ENCODE measurements at regions not wholly inside any gene's neighbourhood (a gene's known extent, or its start where the extent isn't known, plus 50 kb on each side); places are given as distances from the start of the nearest gene placed in this dataset.

DNA sequence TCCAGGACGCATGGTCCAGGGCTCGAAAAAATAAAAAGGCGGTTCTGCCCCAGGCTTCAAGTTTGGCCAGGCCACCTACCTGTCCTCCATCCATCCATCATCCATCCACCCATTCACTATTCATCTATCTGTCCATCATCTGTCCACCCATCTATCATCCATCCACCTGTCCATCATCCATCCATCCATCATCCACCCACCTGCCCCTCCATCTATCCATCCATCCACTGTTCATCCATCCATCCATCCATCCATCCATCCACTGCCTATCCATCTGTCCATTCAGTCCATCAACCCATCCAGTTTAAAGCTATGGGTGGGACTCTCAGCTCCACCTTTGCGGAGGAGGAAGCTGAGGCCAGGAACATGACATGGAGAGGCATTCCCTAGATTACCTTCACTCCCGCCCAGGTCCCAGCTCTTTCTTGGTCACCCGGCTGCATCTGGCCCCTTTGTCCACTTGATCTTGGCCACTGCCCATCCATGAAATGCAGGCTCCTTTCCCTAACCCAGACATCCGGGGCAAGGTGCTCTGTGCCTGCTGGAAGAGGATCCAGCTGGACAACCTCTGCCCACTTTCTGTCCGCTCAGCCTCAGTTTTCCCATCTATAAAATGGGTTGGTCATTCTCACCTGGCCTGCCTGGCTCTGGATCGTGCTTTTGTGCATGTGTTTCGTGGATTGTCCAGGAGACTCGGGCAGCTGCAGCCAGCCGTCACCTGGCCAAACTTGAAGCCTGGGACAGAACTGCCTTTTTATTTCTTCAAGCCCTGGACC lies 236.0 kb upstream of the CIBAR2 start:
- DNase-seq, result no peak

DNA sequence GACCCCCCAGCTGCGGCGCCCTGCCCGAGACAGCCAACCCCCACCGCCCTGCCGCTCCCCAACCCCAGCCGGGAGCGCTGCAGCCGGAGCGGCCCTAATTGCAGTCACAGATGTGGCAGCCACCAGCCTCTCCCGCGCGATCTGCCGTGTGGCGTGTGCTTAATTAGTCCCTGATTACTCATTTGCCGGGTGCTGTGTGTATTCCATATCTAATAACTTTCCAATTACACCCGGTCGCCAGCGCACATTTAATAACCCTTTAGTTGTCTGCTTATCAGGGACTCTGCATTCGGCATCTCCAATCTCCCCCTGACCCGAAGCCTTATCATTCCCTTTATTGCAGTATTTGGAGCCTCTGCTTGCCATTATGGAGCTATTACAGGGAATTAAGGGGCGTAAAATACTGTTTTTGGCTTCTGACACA lies 236.7 kb upstream of the CIBAR2 start:
- no peak for DNase-seq

DNA sequence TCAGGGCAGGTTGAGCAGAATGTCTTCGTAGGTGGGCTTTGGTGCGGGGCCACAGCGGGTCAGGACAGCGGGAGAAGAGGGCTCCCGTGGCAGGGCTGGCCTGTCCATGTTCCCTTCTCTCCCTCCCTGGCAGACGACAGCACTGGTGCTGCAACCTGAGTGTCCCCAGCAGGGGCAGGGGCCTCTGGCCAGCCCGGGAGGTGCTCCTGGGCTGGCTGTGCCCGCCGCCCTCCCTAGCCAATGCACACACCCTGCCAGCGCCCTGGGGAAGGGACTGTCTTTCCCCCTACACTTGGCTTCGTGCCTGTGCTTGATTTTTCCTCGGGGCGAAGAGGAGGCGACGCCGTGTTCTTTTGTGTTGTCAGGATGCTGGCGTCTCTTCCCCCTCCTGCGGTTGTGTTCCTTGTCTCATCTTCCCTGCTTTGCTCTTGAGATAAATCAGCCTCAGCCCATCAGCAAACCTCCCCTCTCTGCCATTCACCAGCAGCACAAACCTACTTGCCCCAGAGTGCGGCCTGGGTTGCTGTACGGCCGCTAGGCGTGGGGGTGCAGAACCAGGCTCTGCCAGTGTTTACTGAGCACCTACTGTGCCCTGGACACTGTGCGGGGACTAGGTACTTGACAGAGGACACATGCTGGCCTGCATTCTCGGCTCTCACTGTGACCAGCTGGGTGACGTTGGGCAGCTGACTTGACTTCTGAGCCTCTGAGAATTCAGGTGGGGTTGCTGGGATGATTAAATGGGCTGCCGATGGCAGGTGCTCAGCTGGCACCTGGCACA lies 237.3 kb upstream of the CIBAR2 start:
- no peak for DNase-seq

DNA sequence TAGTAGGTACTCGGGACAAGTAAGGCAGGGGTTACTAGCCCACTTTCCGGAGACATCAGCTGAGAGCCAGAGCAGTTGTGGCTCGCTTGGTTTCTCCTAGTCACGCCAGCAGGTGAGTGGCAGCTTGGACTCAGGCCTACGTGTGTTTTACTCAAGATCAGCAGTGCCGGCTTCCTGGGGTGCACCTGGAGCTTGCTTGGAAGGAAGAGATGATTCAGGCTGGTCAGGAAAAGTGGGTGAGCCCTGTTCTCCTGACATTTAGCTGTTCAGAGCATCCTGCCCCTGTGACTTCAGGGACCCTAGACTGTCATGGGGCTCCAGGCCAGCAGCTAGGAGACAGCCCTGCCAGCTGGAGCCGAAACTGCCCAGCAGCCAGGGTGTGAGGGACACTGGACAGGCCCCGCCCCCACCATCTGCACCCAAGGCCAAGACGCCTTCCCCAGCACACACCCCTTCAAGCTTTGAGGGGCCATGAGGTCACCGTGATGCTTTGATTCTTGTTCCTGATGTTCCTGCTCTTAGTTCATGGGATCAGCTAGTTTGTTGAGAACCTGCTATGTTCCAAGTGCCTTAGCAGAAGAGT lies 238.0 kb upstream of the CIBAR2 start:
- DNase-seq, result no peak

DNA sequence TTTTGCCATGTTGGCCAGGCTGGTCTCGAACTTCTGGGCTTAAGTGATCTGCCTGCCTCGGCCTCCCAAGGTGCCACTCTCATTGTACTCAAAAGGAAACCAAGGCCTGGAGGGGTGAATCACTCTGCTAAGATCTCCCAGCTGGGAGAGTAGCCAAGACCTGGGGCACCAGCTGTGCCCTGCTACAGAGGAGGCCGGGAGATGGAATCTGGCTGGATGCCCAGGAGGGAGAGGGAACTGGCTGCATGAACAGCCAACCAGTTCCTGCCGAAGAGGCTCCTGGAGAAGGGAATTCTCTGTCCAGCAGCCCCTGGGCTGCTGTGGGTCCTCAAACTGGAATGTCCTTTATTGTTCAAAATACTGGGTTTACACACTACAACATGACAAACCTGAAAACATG lies 238.7 kb upstream of the CIBAR2 start:
- DNase-seq, result no peak

DNA sequence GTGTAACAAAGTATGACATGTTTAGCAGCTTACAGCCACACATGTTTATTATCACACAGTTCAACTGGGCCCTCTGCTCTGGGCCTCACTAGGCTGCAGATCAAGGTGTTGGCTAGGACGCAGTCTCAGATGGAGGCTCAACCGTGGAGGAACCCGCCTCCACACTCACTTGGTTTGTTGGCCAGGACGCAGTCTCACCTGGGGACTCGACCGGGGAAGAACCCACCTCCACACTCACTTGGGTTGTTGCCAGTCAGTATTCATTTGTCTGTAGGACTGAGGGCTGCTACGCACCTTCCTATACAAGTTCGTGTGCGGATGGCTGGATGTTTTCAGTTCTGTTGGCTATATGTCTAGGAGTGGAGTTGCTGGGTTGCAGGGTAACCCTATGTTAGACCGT lies 240.7 kb upstream of the CIBAR2 start:
- DNase-seq, result no peak

DNA sequence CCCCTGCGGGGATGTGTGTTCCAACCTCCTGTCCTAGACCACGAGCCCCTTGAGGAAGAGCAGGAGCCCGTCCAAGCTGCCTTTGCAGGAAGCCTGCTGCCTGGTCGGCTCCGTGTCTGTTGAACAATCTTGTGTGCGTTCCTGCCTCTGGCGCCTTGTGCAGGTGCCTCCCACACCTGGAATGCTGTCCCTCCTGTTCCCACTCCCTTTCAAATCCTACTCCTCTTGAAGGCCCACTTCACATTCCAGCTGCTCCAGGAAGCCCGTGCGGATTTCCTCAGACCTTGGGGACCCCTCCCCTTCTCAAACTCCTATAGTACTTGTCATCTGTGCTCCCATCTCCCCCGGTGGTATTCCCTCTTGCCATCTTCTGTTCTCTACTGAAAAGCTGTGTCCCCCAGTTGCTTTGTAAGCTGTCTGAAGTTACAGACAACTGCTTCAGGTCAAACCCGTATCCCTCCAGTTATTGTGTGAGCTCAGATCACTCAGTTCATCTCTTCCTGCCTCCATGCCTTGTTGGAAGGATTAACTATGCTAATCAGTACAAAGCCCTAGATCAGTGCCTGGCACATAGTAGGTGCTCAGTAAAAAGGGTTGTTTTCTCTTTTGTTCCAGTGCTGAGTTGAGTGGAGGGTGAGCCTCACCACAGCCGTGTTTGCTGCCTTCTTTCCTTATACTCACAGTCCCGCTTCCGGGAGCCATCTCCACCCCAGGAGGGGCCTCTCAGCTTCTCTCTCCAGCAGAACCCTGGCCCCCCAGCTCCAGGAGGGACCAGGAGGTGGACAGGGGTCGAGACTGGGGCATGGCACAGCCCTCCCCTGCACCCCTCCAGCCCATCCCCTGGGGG lies 241.8 kb upstream of the CIBAR2 start:
- DNase-seq, result no peak

DNA sequence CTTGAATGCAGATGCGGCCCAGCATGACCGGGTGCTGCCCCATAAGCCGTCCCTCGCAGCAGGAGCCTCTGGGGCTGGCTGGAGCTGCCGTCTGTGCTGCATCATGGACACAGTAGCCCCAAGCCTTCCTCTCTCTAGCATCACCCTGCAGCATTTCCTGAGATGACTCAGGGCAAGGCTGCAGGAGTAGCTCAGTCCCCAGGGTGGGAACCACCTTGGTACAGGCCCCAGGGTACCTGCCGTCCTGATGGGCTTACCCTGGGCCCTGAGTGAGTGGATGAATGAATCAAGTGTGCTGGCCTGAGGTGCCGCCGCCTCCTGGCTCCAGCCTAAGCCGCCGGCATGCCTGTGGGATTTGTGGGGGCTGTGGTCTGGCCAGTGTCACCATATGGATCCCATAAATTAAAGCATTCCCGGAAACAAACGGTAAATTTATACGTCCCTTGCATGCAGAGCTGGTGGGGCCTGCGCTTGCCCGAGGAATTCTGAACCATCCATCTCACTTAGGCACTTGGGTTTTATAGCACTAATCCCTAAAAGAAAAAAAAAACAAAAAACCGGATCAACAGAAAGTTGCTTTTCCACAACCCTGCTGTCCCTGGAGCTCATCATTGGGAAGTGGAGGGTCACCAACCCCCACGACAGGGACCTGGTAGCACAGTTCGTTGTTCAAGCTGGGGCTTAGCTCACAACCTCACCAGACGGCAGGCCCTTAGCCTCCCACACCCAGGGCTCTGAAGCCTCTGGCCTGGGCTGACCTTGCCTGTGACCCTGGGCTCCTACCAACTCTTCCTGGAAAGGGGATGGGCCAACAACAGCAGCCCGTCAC lies 242.6 kb upstream of the CIBAR2 start:
- DNase-seq, result no peak

DNA sequence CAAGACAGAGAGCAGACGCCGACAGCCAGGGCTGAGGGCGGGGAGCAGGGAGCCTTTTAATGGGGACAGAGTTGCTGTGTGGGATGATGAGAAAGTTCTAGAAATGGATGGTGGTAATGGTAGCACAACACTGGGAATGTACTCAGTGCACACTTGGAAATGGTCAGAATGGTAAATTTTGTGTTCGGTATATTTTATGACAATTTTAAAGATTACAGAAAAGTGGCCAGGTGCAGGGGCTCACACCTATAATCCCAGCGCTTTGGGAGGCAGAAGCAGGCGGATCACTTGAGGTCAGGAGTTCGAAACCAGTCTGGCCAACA lies 243.2 kb upstream of the CIBAR2 start:
- no peak for DNase-seq

DNA sequence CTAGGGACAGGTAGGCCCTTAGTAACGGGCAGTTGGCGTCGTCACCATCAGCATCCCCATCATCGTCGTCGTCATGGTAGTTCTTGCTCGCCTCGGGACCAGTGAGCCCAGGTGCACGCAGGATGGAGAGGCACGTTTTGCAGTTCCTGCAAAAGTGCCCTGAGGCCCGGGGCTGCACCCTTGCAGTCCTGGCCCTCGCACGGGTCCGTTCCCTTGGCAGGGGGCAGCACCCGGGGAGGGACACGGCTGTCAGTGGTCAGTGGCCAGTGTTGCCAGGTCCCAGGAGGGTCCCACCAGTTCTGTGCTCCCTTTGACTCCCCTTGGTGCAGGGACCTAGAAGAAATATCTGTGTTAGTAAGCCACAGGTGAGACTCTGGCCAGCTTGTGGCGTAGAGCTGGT lies 243.9 kb upstream of the CIBAR2 start:
- DNase-seq, result no peak

DNA sequence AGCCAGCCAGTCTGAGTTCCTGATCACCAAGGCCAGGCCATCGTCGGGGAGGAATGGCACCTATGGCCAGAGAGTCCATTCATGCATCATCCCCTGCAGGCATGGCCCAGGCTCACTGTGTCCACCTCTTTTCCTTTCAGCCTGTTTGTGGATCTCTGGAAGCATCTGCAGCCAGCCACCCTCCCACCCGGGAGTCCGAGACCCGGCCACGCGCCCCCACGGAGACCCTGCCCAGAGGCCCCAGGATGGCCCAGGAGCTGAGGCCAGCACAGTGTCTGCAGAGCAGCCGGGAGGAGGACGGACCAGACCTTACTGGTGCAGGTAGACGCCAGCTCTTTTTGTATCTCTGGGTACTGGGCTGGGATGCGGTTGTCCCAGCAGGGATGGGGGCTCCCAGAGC lies 245.1 kb upstream of the CIBAR2 start:
- no peak for DNase-seq

DNA sequence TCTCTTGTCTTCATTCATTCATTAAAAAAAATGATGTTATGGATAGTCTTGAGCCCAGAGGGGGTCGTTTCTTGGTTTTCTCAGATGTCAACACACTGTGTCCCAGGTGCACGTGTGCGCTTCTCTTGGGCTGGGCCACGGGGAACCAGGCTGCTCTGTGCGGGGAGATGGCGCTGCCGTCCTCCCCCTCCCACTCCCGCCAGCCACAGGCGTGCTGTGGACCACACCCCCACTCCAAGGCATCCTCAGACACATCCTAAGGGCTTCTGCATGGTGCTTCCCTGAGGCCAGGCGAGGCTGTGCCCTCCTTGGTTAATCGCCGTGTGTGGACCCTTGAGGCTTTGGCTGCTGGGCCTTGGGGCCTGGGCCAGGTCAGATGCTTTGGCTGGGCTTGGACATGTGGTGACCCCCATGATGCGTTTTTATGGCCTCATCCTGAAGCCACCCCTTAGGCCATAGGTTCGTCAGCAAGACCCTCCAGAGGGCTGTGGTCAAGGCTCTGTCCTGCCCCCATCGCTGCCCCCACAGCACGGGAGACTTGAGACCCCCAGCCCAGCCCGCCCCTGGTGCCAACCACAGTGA lies 245.7 kb upstream of the CIBAR2 start:
- DNase-seq, result no peak

DNA sequence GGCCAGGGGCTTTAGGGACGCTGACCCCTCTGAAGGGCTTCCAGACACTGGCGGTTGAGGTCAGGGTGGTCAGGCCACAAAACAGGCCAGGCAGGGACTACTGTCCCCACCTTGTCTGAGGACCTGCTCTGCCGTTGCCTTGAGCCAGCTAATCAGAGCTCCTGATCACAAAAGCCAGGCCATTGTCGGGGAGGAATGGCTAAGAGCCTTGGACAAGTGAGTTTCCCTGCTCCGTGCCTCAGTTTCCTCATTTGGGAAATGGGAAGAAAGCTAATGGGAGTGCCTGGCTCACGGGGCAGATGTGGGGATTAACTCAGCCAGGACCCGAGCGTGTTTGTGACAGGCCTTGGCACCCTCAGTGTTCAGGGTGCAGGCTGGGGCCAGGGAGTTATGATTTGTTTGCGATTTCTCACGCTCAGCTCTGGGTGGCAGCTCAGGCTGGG lies 246.5 kb upstream of the CIBAR2 start:
- DNase-seq, result no peak

DNA sequence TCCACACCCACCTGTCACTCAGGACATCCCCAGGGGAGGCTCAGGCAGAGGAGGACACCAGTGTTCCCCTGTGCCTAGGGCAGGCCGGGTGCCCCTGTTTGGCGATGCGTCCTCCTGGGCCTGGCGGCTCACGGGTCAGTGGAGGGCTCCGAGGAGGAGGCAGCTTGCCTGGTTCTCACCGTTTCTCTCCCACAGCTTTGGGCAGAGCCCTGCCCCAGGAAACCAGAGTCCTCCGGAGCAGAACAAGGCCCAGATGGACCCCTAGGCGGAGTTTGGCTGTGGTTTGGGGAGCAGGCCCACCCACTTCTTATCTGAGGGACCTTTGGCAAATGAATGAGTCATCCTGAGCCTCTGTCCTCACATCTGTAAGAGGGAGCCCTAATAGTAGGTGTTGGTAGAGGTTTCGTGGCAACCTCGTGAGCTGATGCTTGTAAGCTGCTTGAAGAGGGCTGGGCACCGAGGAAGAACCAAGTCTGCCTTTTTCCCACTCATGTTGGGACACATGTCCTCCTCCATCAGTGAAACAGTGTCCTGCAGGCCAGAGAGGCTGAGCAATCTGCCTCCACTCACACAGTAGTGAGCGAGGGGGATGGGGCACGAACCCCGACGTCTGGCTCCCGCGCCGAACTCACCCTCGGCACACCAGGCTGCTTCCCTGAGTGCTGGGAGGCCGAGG lies 247.0 kb upstream of the CIBAR2 start:
- DNase-seq, result no peak

DNA sequence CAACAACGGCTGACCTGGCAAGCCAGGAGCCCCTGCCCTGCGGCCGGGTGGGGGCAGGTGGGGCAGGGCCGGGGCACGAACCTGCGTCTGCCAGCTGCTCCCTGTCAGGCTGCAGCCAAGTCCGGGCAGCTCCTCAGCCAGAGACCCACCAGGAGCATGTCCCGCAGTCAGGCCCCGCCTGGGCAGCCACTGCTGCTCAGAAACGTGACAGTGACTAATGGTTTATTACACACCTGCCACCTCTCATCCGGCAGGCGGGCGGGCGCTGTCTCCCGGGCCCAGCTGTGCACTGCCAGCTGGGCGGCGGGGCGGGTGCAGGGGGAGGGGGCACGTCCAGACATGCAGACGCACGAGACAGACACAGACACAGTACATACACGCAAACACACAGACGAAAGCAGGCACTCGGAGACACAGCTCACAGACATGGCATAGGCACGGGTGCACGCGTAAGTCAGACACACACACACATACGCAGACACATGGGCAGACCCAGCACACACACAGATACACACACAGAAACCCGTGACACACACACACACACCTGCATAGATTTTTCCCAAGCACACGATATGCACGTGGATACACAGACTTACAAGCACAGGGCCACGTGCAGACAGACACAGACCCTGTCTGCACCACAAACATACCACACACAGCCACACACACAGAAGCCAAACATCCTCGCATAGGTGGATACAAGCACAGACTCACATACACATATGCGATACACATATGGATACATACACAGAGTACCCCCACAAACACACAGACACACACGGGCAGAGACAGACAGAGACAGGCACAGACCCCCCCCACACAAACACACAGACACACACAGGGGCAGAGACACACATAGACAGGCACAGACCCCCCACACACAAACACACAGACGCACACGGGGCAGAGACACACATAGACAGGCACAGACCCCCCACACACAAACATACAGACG lies 248.3 kb upstream of the CIBAR2 start:
- no peak for DNase-seq

DNA sequence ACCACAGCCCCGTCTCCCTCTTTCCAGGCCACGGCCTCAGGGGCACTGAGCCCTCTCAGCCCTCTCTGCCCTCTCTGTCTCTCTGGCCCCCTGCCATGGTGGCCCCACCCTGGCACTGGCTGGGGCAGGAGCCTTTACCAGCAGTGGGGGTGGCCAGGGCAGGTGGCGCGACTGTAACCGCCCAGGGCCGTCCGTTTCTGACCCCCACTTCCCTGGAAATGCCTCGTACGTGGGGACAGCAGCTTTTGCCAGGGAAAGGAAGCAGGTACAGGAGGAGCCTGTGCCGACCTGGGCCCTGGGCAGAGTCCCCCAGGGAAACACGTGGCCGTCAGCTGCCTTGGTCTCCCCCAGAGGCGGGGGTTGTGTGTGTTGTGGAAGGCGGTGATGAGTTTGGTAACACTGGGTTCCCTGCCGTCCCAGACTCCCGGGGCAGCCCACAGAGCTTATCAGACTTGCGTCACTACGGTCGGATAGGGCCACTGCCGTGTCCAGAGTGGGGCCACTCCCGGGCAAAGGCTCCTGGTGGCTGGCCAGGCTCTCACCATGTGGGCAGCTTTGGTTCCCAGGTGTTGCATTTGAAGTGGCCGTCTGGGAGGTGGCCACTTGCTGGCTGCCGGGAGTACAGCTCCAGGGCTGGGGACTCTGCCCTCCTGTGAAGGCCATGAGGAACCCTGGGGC lies 249.3 kb upstream of the CIBAR2 start:
- no peak for DNase-seq

DNA sequence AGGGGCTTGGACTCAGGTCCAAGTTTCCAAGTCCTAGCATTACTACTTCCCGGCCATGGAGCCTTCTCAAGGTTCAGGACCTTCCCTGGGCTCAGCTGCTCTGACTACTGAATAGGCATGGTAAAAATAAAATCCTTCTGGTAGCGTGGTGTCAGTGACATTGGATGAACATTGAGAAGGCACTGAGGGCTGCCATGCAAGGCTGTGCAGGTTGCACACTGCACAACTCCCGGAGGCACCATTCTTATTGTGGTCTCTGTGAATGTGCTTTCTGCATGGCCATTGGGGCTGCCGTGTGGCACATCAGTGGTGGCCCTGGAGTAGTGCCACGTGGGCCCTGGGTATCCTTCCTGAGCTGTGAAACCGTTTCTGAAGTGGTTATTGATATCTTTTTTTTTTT lies 250.2 kb upstream of the CIBAR2 start:
- DNase-seq, result no peak

DNA sequence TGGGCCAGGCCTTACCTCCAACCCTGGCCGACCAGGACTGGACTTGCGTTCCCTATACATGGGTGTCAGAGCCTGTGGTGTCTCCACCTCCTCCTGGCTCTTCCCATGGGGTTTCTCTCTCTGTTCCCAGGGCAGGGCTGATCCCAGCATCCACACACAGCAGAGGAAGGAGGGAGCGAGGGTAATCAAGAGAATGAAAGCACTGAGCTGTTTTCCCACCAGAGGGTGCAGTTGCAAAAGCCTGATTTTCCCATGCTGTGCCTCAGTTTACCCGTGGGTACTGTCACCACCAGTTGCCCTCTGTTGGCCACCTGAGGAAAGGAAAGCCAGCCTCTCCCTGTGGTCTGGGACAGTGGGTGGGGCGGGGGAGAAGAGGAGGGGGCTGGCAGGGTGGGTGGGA lies 249.7 kb upstream of the GSE1 start:
- no peak for DNase-seq

DNA sequence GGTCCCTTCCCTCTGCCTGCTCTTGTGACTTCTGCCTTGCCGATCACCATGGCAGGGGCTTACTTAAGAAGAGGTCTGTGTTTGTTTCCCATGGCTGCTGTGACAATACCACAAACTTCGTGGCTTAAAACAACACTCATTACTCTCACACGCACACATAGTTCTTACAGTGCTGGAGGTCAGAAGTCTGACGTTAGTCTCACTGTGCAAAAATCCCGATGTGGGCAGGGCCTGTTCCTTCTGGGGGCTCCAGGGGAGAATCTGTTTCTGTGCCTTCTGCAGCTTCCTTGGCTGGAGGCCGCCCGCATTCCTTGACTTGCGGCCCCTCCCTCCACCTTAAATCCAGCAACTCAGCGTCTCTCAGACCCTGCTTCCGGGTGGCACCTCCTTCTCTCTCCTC lies 249.2 kb upstream of the GSE1 start:
- no peak for DNase-seq

Data from activated CD4-positive, alpha-beta T cell treated with anti-CD3 and anti-CD28 coated beads for 4 hours (primary cell).